PFSK-1 (cell line): ENCODE measurements at regions not wholly inside any gene's neighbourhood (a gene's known extent, or its start where the extent isn't known, plus 50 kb on each side); places are given as distances from the start of the nearest gene placed in this dataset.

ENCODE experiments used
- POLR2AphosphoS5 ChIP-seq: IDR thresholded peaks from 2 replicates; pipeline ENCODE4 v1.6.1; 2012; ENCODE audit warnings: low read depth, mild to moderate bottlenecking, control low read depth, low read length, moderate library complexity
- REST ChIP-seq, 2 experiments: IDR thresholded peaks; 2 replicates each; pipeline versions ENCODE4 v1.6.1 to v1.8.0; 2011 to 2012; ENCODE audit warnings: low read depth in 2 of 2, low read length in 2 of 2, control low read depth in 1 of 2, inconsistent platforms in 1 of 2, mild to moderate bottlenecking in 1 of 2, moderate library complexity in 1 of 2; ENCODE audit not compliant: insufficient read depth in 1 of 2
- SIN3A ChIP-seq: IDR thresholded peaks from 2 replicates; pipeline ENCODE4 v1.6.1; 2012; ENCODE audit warnings: mild to moderate bottlenecking, low read length, moderate library complexity, borderline replicate concordance; ENCODE audit not compliant: insufficient read depth

- TF ChIP-seq REST (IDR thresholded peaks at IDR 0.05; ENCODE audit: insufficient read depth in 1 of 2, low read depth in 2 of 2, low read length in 2 of 2) (no peak), SIN3A (no peak), POLR2AphosphoS5 (no peak)
Measured at GRCh38 chr15:62325597-62325996, 160.5 kb upstream of the C2CD4B start.
